ENCODE measurements at regions not wholly inside any gene's neighbourhood (a gene's known extent, or its start where the extent isn't known, plus 50 kb on each side); places are given as distances from the start of the nearest gene placed in this dataset.

GRCh38 chr6:67653561-67653960 lies 981.5 kb upstream of the ADGRB3 start:
- no peaks in the 10 kb centered on the region for H3K4me1 ChIP-seq (ENCODE audit: low read depth, poor library complexity, severe bottlenecking)
- H3K4me2 ChIP-seq: no peak overlapping the region
- H3K36me3 ChIP-seq (ENCODE audit: insufficient read depth): no peaks in the 10 kb centered on the region
- no peaks in the 10 kb centered on the region for H3K79me2 ChIP-seq (ENCODE audit: insufficient read depth, low read depth)
- no peak overlapping the region for H2AFZ ChIP-seq (ENCODE audit: low read depth)
- TF ChIP-seq CTCF (conservative IDR thresholded peaks at IDR 0.05; ENCODE audit: low read depth, low read length): no peak
- H3K27ac ChIP-seq: no peak overlapping the region
- H3K27me3 ChIP-seq (ENCODE audit: insufficient read depth, low read depth): no peaks in the 10 kb centered on the region
- no peak overlapping the region for H3K9ac ChIP-seq
- no peaks in the 10 kb centered on the region for H4K20me1 ChIP-seq (ENCODE audit: insufficient read depth)
- no peak overlapping the region for H3K4me3 ChIP-seq (IDR thresholded peaks at IDR 0.05; ENCODE audit: insufficient read depth, low read depth, low read length)

- Histone ChIP-seq H4K20me1 (ENCODE audit: insufficient read depth) (no peaks in the 10 kb centered on the region), H3K9ac (no peak overlapping the region), H2AFZ (ENCODE audit: low read depth) (no peak overlapping the region), H3K4me1 (ENCODE audit: low read depth, poor library complexity, severe bottlenecking) (no peaks in the 10 kb centered on the region), H3K79me2 (ENCODE audit: insufficient read depth, low read depth) (no peaks in the 10 kb centered on the region), H3K27ac (no peak overlapping the region), H3K36me3 (ENCODE audit: insufficient read depth) (no peaks in the 10 kb centered on the region), H3K27me3 (ENCODE audit: insufficient read depth, low read depth) (no peaks in the 10 kb centered on the region), H3K4me2 (no peak overlapping the region), H3K4me3 (IDR thresholded peaks at IDR 0.05; ENCODE audit: insufficient read depth, low read depth, low read length) (no peak overlapping the region)
- no peak for TF ChIP-seq CTCF (conservative IDR thresholded peaks at IDR 0.05; ENCODE audit: low read depth, low read length)
Observed at GRCh38 chr6:67646550-67646949, 988.5 kb upstream of the ADGRB3 start.

- no peaks in the 10 kb centered on the region for H3K79me2 ChIP-seq (ENCODE audit: insufficient read depth, low read depth)
Observed at GRCh38 chr6:67643281-67643680, 991.8 kb upstream of the ADGRB3 start.

GRCh38 chr6:67642582-67642981 lies 992.5 kb upstream of the ADGRB3 start:
- H3K79me2 ChIP-seq (ENCODE audit: insufficient read depth, low read depth): no peaks in the 10 kb centered on the region
- no peak overlapping the region for H2AFZ ChIP-seq (ENCODE audit: low read depth)
- H3K4me1 ChIP-seq (ENCODE audit: low read depth, poor library complexity, severe bottlenecking): no peaks in the 10 kb centered on the region
- TF ChIP-seq CTCF (conservative IDR thresholded peaks at IDR 0.05; ENCODE audit: low read depth, low read length): no peak
- H4K20me1 ChIP-seq (ENCODE audit: insufficient read depth): no peaks in the 10 kb centered on the region
- no peaks in the 10 kb centered on the region for H3K27me3 ChIP-seq (ENCODE audit: insufficient read depth, low read depth)
- no peak overlapping the region for H3K9ac ChIP-seq
- H3K4me3 ChIP-seq (IDR thresholded peaks at IDR 0.05; ENCODE audit: insufficient read depth, low read depth, low read length): no peak overlapping the region
- H3K27ac ChIP-seq: no peak overlapping the region
- H3K36me3 ChIP-seq (ENCODE audit: insufficient read depth): no peaks in the 10 kb centered on the region
- no peak overlapping the region for H3K4me2 ChIP-seq

More at GRCh38 chr6:67643281-67643680, 991.8 kb upstream of the ADGRB3 start:
- Histone ChIP-seq H3K9ac (no peak overlapping the region), H3K4me2 (no peak overlapping the region), H3K4me3 (IDR thresholded peaks at IDR 0.05; ENCODE audit: insufficient read depth, low read depth, low read length) (no peak overlapping the region), H3K36me3 (ENCODE audit: insufficient read depth) (no peaks in the 10 kb centered on the region), H3K4me1 (ENCODE audit: low read depth, poor library complexity, severe bottlenecking) (no peaks in the 10 kb centered on the region), H4K20me1 (ENCODE audit: insufficient read depth) (no peaks in the 10 kb centered on the region), H3K27ac (no peak overlapping the region), H3K27me3 (ENCODE audit: insufficient read depth, low read depth) (no peaks in the 10 kb centered on the region), H2AFZ (ENCODE audit: low read depth) (no peak overlapping the region)
- no peak for TF ChIP-seq CTCF (conservative IDR thresholded peaks at IDR 0.05; ENCODE audit: low read depth, low read length)
